GM12875 (cell line): ENCODE measurements at regions not wholly inside any gene's neighbourhood (a gene's known extent, or its start where the extent isn't known, plus 50 kb on each side); places are given as distances from the start of the nearest gene placed in this dataset.
"Not testable (repeated sequence)": the region's sequence is repeated elsewhere in the genome, so short reads cannot be mapped to it uniquely, and the experiment has no call there.

ENCODE experiments used
- H3K4me3 ChIP-seq: one replicate; pipeline ENCODE4 v1.5.1; 2011; ENCODE audit warnings: low read depth, low read length, control low read depth
- TF ChIP-seq, protein P1 (sequence below): IDR thresholded peaks from 2 replicates; pipeline ENCODE4 v1.5.1; 2011; ENCODE audit warnings: low read depth, mild to moderate bottlenecking, control low read depth, inconsistent platforms, low read length, moderate library complexity, borderline replicate concordance; ENCODE audit not compliant: insufficient read depth

DNA sequence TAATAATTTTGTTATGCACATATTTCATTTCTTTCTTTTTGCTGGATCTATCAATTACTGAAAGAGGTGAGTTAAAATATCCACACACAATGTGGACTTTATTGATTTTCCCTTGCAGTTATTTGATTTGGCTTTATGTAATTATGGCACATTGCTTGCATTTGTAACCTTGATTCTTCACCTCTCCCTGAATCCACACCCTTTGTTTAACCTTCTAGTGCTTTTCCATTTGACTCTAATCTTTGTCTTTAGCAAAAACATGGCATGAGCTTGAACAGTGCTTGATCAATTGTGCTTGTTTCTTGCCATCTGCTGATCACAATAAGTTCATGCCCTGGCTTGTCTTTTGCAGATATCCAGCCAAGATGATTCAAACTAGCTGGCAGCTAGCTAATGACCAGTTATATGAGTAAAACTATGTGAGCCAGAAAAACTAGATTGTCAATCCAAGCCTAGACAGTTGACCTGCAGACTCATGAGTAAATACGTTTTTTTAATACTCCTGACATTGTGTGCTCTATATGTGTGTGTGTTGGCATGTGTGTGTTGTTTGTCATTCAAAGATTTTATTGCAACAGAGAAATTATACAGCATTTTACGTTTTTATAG is 899.2 kb downstream of the NCAM2 start:
- TF ChIP-seq, protein P1, sequence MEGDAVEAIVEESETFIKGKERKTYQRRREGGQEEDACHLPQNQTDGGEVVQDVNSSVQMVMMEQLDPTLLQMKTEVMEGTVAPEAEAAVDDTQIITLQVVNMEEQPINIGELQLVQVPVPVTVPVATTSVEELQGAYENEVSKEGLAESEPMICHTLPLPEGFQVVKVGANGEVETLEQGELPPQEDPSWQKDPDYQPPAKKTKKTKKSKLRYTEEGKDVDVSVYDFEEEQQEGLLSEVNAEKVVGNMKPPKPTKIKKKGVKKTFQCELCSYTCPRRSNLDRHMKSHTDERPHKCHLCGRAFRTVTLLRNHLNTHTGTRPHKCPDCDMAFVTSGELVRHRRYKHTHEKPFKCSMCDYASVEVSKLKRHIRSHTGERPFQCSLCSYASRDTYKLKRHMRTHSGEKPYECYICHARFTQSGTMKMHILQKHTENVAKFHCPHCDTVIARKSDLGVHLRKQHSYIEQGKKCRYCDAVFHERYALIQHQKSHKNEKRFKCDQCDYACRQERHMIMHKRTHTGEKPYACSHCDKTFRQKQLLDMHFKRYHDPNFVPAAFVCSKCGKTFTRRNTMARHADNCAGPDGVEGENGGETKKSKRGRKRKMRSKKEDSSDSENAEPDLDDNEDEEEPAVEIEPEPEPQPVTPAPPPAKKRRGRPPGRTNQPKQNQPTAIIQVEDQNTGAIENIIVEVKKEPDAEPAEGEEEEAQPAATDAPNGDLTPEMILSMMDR = no peak
- no peak overlapping the region for H3K4me3 ChIP-seq

DNA sequence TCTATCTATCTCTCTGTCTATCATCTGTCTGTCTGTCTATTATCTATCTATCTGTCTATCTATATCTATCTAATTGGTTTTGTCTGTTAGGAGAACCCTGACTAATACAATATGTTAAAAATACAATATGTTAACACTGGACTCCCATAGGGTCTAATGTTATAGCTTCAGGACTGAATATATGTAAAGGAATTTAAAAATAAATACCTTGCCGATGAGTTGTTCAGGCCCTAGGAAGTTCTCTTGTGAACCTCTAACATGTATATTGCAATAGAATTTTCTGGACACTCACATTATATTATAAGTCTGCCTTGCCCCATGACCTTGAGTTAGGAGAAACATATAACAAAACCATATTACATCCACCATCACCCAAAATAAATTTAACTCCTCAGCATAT is 900.6 kb downstream of the NCAM2 start:
- no peak overlapping the region for H3K4me3 ChIP-seq
- TF ChIP-seq, protein P1 = no peak

DNA sequence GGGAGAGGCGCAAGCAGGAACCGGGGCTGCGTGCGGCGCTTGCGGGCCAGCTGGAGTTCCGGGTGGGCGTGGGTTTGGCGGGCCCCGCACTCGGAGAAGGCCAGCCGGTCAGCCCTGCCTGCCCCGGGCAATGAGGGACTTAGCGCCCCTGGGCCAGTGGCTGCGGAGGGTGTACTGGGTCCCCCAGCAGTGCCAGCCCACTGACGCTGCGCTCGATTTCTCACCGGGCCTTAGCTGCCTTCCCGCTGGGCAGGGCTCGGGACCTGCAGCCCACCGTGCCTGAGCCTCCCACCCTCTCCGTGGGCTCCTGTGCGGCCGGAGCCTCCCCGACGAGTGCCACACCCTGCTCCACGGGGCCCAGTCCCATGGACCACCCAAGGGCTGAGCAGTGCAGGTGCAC is 904.2 kb downstream of the NCAM2 start:
- H3K4me3 ChIP-seq = not testable (repeated sequence)

DNA sequence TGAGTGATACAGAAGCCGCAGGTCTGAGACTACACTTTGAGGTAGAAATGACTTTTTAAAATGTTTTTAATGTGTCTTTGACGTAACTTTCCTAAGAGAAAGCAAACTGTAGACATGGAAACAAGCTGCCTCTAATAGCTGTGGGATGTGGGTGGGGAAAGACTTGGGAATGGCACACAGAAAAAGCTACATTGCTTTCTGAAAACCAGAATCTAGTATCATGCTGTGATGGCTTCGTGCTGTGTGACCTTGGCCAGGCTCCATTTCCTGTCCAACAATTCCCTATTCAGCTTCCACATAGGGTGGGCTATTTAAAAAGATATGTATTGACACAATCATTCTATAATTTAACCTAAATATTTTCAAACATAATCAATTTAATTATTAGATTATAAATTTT is 909.1 kb downstream of the NCAM2 start:
- TF ChIP-seq, protein P1 = no peak
- H3K4me3 ChIP-seq = no peak overlapping the region

DNA sequence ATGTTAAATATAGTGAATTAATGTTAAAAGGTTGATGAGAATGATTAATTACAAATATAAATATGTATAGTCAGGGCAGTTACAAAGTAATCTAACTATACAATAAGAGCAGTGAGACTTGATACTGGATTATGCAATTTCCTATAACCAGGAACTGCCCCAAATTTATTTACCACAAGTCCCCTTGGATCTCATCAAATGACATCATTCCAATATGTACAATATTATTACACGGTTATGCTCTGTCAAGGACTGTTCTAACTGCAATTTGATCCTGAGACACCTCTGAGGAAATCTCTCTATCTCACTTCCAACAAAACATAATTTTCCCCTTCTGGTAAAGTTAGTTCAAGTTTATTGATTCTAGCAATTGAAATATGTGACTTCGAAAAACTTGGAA is 917.6 kb downstream of the NCAM2 start:
- TF ChIP-seq, protein P1 = no peak
- no peak overlapping the region for H3K4me3 ChIP-seq

DNA sequence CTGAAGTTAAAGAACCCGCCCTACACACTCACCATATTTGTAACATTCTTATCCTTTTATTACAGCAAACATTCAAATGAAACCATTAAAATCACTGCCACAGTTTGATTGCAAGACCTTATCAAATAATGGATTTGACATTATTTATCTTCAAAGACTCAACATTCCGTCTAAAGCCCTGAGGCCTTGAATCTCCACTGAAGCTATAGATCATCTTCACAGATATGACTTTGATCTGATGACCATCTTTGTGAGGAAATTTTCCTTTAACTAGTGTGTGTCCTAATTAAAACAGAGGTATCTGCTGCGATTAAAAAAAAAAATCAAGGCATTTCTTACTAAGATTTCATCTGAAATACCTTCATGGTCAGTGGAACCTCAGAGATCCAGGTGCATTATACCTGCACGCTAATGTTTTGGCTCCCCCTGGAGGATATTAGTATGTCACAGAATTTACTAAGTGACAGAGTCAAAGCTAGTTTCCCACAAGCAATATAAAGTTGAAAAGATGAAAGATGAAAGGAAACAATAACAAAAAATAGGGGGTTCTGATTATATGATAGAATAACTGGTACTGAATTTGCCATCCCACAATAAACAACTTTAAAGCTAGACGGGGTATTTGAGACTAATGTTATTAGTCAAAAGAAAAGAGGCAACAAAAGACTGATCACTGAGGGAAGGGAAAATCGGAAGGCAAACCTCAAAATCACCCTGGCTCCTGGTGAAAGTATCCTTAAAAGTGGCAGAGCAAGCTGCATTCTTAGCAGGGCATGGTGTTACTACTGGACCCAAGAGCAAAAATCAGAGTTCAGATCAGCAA is 923.4 kb downstream of the NCAM2 start:
- no peak overlapping the region for H3K4me3 ChIP-seq
- TF ChIP-seq, protein P1 = 0 out of 2 replicates have a peak, but pooled peaks have one; percentile 7

DNA sequence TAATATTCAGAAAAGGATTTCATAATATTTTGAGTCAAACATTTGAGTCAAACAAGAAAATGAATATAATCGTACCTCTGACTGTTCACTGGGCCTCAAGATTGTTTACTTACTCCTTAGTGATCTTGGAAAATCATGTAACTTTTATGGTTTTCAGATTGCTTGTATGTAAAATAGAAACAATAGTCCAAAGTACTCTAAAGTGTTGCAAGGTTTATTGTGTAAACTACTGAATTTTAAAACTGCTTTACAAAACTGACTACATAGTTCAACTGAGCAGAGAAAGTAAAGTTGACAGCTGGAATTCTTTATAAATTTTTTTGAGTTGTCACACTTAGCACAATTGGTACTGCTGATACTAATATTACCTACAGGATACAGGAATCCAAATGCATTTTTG is 931.0 kb downstream of the NCAM2 start:
- H3K4me3 ChIP-seq = no peak overlapping the region
- TF ChIP-seq, protein P1 = no peak
